ENCODE measurements at regions not wholly inside any gene's neighbourhood (a gene's known extent, or its start where the extent isn't known, plus 50 kb on each side); places are given as distances from the start of the nearest gene placed in this dataset.

DNA sequence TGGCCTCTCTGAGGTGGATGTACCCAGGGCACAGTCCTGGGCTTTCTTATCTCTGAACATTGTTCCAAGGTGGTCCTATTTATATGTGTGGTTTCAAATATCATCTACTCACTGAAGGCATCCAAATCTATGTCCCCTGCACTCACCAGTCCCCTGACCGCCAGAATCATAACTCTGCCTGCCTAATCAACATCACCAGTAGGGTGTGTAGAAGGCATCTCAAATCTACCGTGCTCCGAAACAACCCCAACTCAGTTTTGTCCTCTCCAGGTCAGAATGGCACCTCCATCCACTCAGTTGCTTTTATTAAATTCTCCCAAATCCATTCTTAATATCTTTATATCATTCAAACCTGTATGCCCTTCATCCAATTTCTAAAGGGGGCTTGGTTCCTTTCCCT lies 536.3 kb downstream of the GRIN2A start:
- intact Hi-C loops (cut with micrococcal nuclease) (no loop called here), in situ Hi-C loops (cut with MboI) (no loop called here)
- Histone ChIP-seq H3K4me1 (replicated peaks in 1 of 2; ENCODE audit: control insufficient read depth in 2 of 2, insufficient read depth in 2 of 2, low read length in 2 of 2) (no peaks in the 10 kb centered on the region), H3K27ac (ENCODE audit: extremely low read depth, low read depth, low read length) (no peak overlapping the region), H3K4me2 (ENCODE audit: insufficient read depth, low read length) (no peak overlapping the region), H3K9me1 (ENCODE audit: control insufficient read depth, insufficient read depth, low read length) (no peaks in the 10 kb centered on the region), H2AFZ (ENCODE audit: low read depth, low read length) (no peak overlapping the region), H4K20me1 (replicated peaks; ENCODE audit: control insufficient read depth, insufficient read depth, low read length) (no peaks in the 10 kb centered on the region), H3K27me3 (ENCODE audit: control insufficient read depth in 2 of 2, insufficient read depth in 2 of 2, low read length in 2 of 2) (peaks cover 0 to 5% of the 10 kb centered on the region in 2 experiments; a peak in 2 of 5 replicates), H3K9me3 (replicated peaks; ENCODE audit: control insufficient read depth, insufficient read depth, low read depth, low read length) (no peaks in the 10 kb centered on the region), H3K4me3 (no peak overlapping the region), H3K36me3 (ENCODE audit: control insufficient read depth, insufficient read depth, low read length) (no peaks in the 10 kb centered on the region), H3K9ac (ENCODE audit: insufficient read depth in 1 of 2, low read depth in 2 of 2, low read length in 2 of 2) (no peak overlapping the region), H3K79me2 (ENCODE audit: control insufficient read depth, insufficient read depth, low read length) (no peaks in the 10 kb centered on the region)
- ATAC-seq (no peak), FAIRE-seq (no peak), DNase-seq (ENCODE audit: extremely low read depth in 1 of 4, low spot score in 3 of 4) (no peak)
- BruUV-seq (replicated peaks), result no TSS peak
- POLR2A ChIA-PET, result no interaction called here
- TF ChIP-seq NFYB (IDR thresholded peaks at IDR 0.05; ENCODE audit: extremely low read depth, insufficient read length), result no peak
- no peak for TF ChIP-seq HDAC8 (tag; IDR thresholded peaks at IDR 0.05)
- no peak for TF ChIP-seq EZH2 (IDR thresholded peaks at IDR 0.05; ENCODE audit: borderline replicate concordance, low read depth, low read length)
- TF ChIP-seq MBD2 (IDR thresholded peaks at IDR 0.05; ENCODE audit: borderline replicate concordance, low read depth), result no peak
- no peak for TF ChIP-seq ATF1 (CRISPR knock-in tag; IDR thresholded peaks at IDR 0.05)
- TF ChIP-seq ATF1 (tag; IDR thresholded peaks at IDR 0.05), result no peak
- TF ChIP-seq, protein P1, sequence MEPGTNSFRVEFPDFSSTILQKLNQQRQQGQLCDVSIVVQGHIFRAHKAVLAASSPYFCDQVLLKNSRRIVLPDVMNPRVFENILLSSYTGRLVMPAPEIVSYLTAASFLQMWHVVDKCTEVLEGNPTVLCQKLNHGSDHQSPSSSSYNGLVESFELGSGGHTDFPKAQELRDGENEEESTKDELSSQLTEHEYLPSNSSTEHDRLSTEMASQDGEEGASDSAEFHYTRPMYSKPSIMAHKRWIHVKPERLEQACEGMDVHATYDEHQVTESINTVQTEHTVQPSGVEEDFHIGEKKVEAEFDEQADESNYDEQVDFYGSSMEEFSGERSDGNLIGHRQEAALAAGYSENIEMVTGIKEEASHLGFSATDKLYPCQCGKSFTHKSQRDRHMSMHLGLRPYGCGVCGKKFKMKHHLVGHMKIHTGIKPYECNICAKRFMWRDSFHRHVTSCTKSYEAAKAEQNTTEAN (CRISPR knock-in tag; IDR thresholded peaks at IDR 0.05), result no peak
- TF ChIP-seq ZNF384 (IDR thresholded peaks at IDR 0.05; ENCODE audit: low read depth, low read length), result no peak
- TF ChIP-seq, protein P2, sequence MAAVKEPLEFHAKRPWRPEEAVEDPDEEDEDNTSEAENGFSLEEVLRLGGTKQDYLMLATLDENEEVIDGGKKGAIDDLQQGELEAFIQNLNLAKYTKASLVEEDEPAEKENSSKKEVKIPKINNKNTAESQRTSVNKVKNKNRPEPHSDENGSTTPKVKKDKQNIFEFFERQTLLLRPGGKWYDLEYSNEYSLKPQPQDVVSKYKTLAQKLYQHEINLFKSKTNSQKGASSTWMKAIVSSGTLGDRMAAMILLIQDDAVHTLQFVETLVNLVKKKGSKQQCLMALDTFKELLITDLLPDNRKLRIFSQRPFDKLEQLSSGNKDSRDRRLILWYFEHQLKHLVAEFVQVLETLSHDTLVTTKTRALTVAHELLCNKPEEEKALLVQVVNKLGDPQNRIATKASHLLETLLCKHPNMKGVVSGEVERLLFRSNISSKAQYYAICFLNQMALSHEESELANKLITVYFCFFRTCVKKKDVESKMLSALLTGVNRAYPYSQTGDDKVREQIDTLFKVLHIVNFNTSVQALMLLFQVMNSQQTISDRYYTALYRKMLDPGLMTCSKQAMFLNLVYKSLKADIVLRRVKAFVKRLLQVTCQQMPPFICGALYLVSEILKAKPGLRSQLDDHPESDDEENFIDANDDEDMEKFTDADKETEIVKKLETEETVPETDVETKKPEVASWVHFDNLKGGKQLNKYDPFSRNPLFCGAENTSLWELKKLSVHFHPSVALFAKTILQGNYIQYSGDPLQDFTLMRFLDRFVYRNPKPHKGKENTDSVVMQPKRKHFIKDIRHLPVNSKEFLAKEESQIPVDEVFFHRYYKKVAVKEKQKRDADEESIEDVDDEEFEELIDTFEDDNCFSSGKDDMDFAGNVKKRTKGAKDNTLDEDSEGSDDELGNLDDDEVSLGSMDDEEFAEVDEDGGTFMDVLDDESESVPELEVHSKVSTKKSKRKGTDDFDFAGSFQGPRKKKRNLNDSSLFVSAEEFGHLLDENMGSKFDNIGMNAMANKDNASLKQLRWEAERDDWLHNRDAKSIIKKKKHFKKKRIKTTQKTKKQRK (IDR thresholded peaks at IDR 0.05; ENCODE audit: borderline replicate concordance, low read depth, low read length), result no peak
- TF ChIP-seq RBM39 (optimal IDR thresholded peaks at IDR 0.05; ENCODE audit: low read depth, low read length), result no peak
- TF ChIP-seq PHB2 (IDR thresholded peaks at IDR 0.05; ENCODE audit: low read depth), result no peak
- TF ChIP-seq, protein P3, sequence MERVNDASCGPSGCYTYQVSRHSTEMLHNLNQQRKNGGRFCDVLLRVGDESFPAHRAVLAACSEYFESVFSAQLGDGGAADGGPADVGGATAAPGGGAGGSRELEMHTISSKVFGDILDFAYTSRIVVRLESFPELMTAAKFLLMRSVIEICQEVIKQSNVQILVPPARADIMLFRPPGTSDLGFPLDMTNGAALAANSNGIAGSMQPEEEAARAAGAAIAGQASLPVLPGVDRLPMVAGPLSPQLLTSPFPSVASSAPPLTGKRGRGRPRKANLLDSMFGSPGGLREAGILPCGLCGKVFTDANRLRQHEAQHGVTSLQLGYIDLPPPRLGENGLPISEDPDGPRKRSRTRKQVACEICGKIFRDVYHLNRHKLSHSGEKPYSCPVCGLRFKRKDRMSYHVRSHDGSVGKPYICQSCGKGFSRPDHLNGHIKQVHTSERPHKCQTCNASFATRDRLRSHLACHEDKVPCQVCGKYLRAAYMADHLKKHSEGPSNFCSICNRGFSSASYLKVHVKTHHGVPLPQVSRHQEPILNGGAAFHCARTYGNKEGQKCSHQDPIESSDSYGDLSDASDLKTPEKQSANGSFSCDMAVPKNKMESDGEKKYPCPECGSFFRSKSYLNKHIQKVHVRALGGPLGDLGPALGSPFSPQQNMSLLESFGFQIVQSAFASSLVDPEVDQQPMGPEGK (CRISPR knock-in tag; IDR thresholded peaks at IDR 0.05; ENCODE audit: borderline replicate concordance), result no peak
- WGBS (ENCODE audit: insufficient coverage, low coverage, missing lambda C conversion rate), result 0% methylated on average over 3 of the region's 3 CpGs
- CTCF ChIA-PET (ENCODE audit: low intra/inter-chr PET ratio), result no interaction called here
